Femur (tissue), 1 donor: ENCODE measurements at regions not wholly inside any gene's neighbourhood (a gene's known extent, or its start where the extent isn't known, plus 50 kb on each side); places are given as distances from the start of the nearest gene placed in this dataset.
"Not testable (repeated sequence)": the region's sequence is repeated elsewhere in the genome, so short reads cannot be mapped to it uniquely, and the experiment has no call there.

ENCODE experiments used
- DNase-seq: peaks from one replicate; pipeline ENCODE4 v3.0.0-alpha.2; 2017

- peak; percentile 48 for DNase-seq
Observed at GRCh38 chr2:120539937-120540718, 194.2 kb downstream of the INHBB start.

- DNase-seq, result no peak
Observed at GRCh38 chr2:120540719-120541552, 194.7 kb upstream of the GLI2 start.

GRCh38 chr2:120541553-120541932 is 194.1 kb upstream of the GLI2 start:
- DNase-seq, result no peak

- DNase-seq, result no peak
Observed at GRCh38 chr2:120541972-120542670, 193.5 kb upstream of the GLI2 start.

- no peak for DNase-seq
Observed at GRCh38 chr2:120542911-120543527, 192.6 kb upstream of the GLI2 start.

GRCh38 chr2:120543899-120544298 is 191.8 kb upstream of the GLI2 start:
- no peak for DNase-seq

GRCh38 chr2:120544522-120544921 is 191.1 kb upstream of the GLI2 start:
- DNase-seq, result no peak

GRCh38 chr2:120545007-120545406 is 190.7 kb upstream of the GLI2 start:
- not testable (repeated sequence) for DNase-seq

- DNase-seq, result no peak
Observed at GRCh38 chr2:120545521-120546047, 190.1 kb upstream of the GLI2 start.

GRCh38 chr2:120546048-120546864 is 189.4 kb upstream of the GLI2 start:
- peak; percentile 80 for DNase-seq

- DNase-seq, result no peak
Observed at GRCh38 chr2:120546865-120547390, 188.7 kb upstream of the GLI2 start.

- no peak for DNase-seq
Observed at GRCh38 chr2:120547662-120548061, 188.0 kb upstream of the GLI2 start.

- no peak for DNase-seq
Observed at GRCh38 chr2:120548627-120549608, 186.8 kb upstream of the GLI2 start.

GRCh38 chr2:120549841-120550240 is 185.8 kb upstream of the GLI2 start:
- DNase-seq, result no peak

GRCh38 chr2:120550282-120550681 is 185.4 kb upstream of the GLI2 start:
- no peak for DNase-seq

- DNase-seq, result no peak
Observed at GRCh38 chr2:120550893-120551446, 184.7 kb upstream of the GLI2 start.

GRCh38 chr2:120551522-120551921 is 184.1 kb upstream of the GLI2 start:
- no peak for DNase-seq

- DNase-seq, result no peak
Observed at GRCh38 chr2:120552079-120552478, 183.6 kb upstream of the GLI2 start.

GRCh38 chr2:120552800-120553481 is 182.7 kb upstream of the GLI2 start:
- peak; percentile 71 for DNase-seq
